Psoas muscle (tissue), 7 donors: ENCODE measurements at regions not wholly inside any gene's neighbourhood (a gene's known extent, or its start where the extent isn't known, plus 50 kb on each side); places are given as distances from the start of the nearest gene placed in this dataset.
"Not testable (repeated sequence)": the region's sequence is repeated elsewhere in the genome, so short reads cannot be mapped to it uniquely, and the experiment has no call there.

ENCODE experiments used
- ATAC-seq, 4 donors: fragments of 200-7000 bp; cut with Tn5 transposase; one replicate each; pipeline ENCODE4 v1.9.1; 2020; ENCODE audit warnings: moderate library complexity in 3 of 4, mild to moderate bottlenecking in 2 of 4
- DNase-seq, 2 donors: peaks; one replicate each; pipeline ENCODE4 v3.0.0-alpha.2; 2020
- H3K27ac ChIP-seq: fragments of 200-600 bp; one replicate; pipeline ENCODE4 v1.8.0; 2022
- H3K27me3 ChIP-seq, 3 donors: fragments of 200-600 bp in 1 of 3; one replicate each; pipeline versions ENCODE4 v1.6.1 to v1.8.0; 2013 to 2022; ENCODE audit warnings: low read length in 2 of 3, mild to moderate bottlenecking in 2 of 3, moderate library complexity in 1 of 3; ENCODE audit not compliant: insufficient read depth in 3 of 3
- H3K36me3 ChIP-seq, 2 donors: fragments of 200-600 bp in 1 of 2; one replicate each; pipeline versions ENCODE4 v1.6.1 to v1.8.0; 2013 to 2022; ENCODE audit warnings: low read depth in 1 of 2, mild to moderate bottlenecking in 1 of 2, moderate library complexity in 1 of 2; ENCODE audit not compliant: insufficient read depth in 1 of 2
- H3K4me1 ChIP-seq: fragments of 200-600 bp; one replicate; pipeline ENCODE4 v1.8.0; 2022
- H3K4me3 ChIP-seq: fragments of 200-600 bp; one replicate; pipeline ENCODE4 v1.8.0; 2022; ENCODE audit warnings: mild to moderate bottlenecking
- H3K9me3 ChIP-seq: fragments of 200-600 bp; one replicate; pipeline ENCODE4 v1.8.0; 2022
- WGBS, 3 donors: extraction: QIAGEN DNeasy Blood & Tissue Kit; methylation state at CpG; one replicate each; pipeline versions ENCODE4 v1.1.6 to v1.1.7; 2013; 5-methylcytosine and 5-hydroxymethylcytosine counted together
- intact Hi-C, 2 donors: fragments of 100-400 bp; cut with DNase I; formaldehyde crosslinking; loops; one replicate each; pipeline versions ENCODE4 v1.11.0 to v1.14.2; 2022
- TF ChIP-seq, protein P1 (sequence below): fragments of 200-600 bp; IDR thresholded peaks from one replicate; pipeline ENCODE4 v1.8.0; 2022; ENCODE audit warnings: antibody characterized with exemption
- donor health status: healthy with polysubstance abuse.
- donor health status: DM: no; HTN: no; CAD: no; lungs with moderate emphysema.
- donor health status: Bipolar disorder and iron deficiency.
- donor health status: healthy.
- donor health status: DM: yes; HTN: yes; CAD: no.
- donor health status: DM: no; HTN: no; CAD: no.
- donor health status: DM: yes; HTN: yes; CAD: no.

- Histone ChIP-seq H3K36me3 (no peaks in the 10 kb centered on the region), H3K9me3 (no peaks in the 10 kb centered on the region), H3K27me3 (no peaks in the 10 kb centered on the region), H3K4me1 (no peaks in the 10 kb centered on the region), H3K4me3 (no peak overlapping the region), H3K27ac (no peak overlapping the region)
- TF ChIP-seq, protein P1, sequence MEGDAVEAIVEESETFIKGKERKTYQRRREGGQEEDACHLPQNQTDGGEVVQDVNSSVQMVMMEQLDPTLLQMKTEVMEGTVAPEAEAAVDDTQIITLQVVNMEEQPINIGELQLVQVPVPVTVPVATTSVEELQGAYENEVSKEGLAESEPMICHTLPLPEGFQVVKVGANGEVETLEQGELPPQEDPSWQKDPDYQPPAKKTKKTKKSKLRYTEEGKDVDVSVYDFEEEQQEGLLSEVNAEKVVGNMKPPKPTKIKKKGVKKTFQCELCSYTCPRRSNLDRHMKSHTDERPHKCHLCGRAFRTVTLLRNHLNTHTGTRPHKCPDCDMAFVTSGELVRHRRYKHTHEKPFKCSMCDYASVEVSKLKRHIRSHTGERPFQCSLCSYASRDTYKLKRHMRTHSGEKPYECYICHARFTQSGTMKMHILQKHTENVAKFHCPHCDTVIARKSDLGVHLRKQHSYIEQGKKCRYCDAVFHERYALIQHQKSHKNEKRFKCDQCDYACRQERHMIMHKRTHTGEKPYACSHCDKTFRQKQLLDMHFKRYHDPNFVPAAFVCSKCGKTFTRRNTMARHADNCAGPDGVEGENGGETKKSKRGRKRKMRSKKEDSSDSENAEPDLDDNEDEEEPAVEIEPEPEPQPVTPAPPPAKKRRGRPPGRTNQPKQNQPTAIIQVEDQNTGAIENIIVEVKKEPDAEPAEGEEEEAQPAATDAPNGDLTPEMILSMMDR = no peak
- intact Hi-C loops = no loop called here
- WGBS, 3 donors = 51 to 57% (median 54%) methylated on average over 7 of the region's 7 CpGs
- DNase-seq (no peak), ATAC-seq (no peak)
These were observed 655.8 kb upstream of the EEF2KMT start for GRCh38 chr16:5753381-5753780.

GRCh38 chr16:5751216-5751615 lies 653.6 kb upstream of the EEF2KMT start:
- Histone ChIP-seq H3K27me3 (no peaks in the 10 kb centered on the region), H3K9me3 (no peaks in the 10 kb centered on the region), H3K27ac (no peak overlapping the region), H3K4me1 (no peaks in the 10 kb centered on the region), H3K4me3 (no peak overlapping the region), H3K36me3 (no peaks in the 10 kb centered on the region)
- ATAC-seq = no peak
- 90 to 96% (median 92%) methylated on average over 4 of the region's 4 CpGs for WGBS, 3 donors
- intact Hi-C loops = no loop called here
- TF ChIP-seq, protein P1 = no peak
- no peak for DNase-seq

DNA sequence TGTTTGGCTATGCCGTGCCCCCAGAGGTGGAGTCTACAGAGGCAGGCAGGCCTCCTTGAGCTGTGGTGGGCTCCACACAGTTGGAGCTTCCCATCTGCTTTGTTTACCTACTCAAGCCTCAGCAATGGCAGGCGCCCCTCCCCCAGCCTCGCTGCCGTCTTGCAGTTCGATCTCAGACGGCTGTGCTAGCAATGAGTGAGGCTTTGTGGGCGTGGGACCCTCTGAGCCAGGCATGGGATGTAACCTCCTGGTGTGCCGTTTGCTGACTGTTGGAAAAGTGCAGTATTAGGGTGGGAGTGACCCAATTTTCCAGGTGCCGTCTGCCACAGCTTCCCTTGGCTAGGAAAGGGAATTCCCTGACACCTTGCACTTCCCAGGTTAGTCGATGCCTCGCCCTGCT lies 652.8 kb upstream of the EEF2KMT start:
- H3K27me3 ChIP-seq, H3K4me1 ChIP-seq, DNase-seq, intact Hi-C loops, H3K36me3 ChIP-seq, H3K9me3 ChIP-seq, H3K4me3 ChIP-seq, ATAC-seq, H3K27ac ChIP-seq: not testable (repeated sequence)
- WGBS, 3 donors = 33 to 36% (median 34%) methylated on average over 11 of the region's 11 CpGs

GRCh38 chr16:5738586-5738985 lies 641.0 kb upstream of the EEF2KMT start:
- intact Hi-C loops = no loop called here

GRCh38 chr16:5736209-5736930 lies 638.8 kb upstream of the EEF2KMT start:
- H3K27ac ChIP-seq = no peak overlapping the region
- H3K36me3 ChIP-seq = no peaks in the 10 kb centered on the region
- intact Hi-C loops = no loop called here
- H3K9me3 ChIP-seq = no peaks in the 10 kb centered on the region
- ATAC-seq (no peak), DNase-seq (no peak)
- 39 to 46% (median 46%) methylated on average over 13 of the region's 13 CpGs for WGBS, 3 donors
- no peak overlapping the region for H3K4me3 ChIP-seq
- H3K27me3 ChIP-seq = no peaks in the 10 kb centered on the region
- H3K4me1 ChIP-seq = no peaks in the 10 kb centered on the region
- TF ChIP-seq, protein P1 = no peak

More at GRCh38 chr16:5738586-5738985, 641.0 kb upstream of the EEF2KMT start:
- no peaks in the 10 kb centered on the region for H3K4me1 ChIP-seq
- TF ChIP-seq, protein P1 = no peak
- no peaks in the 10 kb centered on the region for H3K36me3 ChIP-seq
- H3K9me3 ChIP-seq = no peaks in the 10 kb centered on the region
- no peaks in the 10 kb centered on the region for H3K27me3 ChIP-seq
- no peak for ATAC-seq
- H3K4me3 ChIP-seq = no peak overlapping the region
- DNase-seq = no peak
- WGBS, 3 donors = 36 to 61% (median 43%) methylated on average over 1 of the region's 1 CpG
- no peak overlapping the region for H3K27ac ChIP-seq
